ENCODE measurements at regions not wholly inside any gene's neighbourhood (a gene's known extent, or its start where the extent isn't known, plus 50 kb on each side); places are given as distances from the start of the nearest gene placed in this dataset.

DNA sequence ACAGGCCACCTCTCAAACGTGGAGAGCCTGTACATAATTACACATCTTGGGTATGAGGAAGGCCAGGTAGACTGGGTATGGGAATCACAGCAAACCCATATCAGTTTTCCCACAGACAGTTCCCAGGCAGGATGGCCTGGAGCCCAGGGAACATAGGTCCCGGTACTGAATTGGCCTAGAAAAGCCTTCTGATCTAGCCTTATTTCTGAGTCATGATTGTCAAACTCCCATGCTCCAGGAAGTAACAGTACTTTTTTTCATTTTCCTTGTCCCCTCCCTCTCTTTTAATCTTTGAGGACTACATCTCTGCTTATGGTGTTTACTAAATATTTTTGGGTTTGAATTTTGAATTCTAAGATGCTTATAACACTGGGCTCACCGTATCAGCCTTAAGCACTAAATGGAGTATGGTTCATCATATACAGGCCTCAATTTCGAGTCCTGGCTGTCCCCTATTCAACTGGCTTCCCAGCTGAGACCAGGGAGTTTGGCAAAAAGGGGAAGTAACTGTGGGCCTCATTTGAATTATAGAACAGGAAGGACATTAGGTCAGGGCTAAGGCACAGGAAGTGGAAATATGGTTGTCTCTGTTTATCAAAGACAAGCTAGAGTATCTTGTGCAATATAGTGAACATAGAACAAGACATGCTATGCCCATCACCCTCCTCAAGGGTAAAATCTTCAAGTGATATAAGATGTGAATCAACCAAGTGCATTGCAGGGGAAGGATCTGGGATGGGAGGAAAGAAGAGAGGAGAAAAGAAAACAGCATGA, 494.6 kb downstream of the NTRK3 start:
- TF ChIP-seq CTCF (IDR thresholded peaks at IDR 0.05) (peak in 3 of 6 experiments; percentile 21 to 31 (median 25)), POLR2A (IDR thresholded peaks at IDR 0.05) (no peak)
